HepG2 (cell line): ENCODE measurements at regions not wholly inside any gene's neighbourhood (a gene's known extent, or its start where the extent isn't known, plus 50 kb on each side); places are given as distances from the start of the nearest gene placed in this dataset.

Source experiments
- ATAC-seq: fragments of 200-7000 bp; cut with Tn5 transposase; 3 replicates; pipeline ENCODE4 v1.9.1; 2020; ENCODE audit warnings: mild to moderate bottlenecking, moderate library complexity
- BruUV-seq: library from RNA; stranded (reverse); fragments of 400-500 nt; replicated peaks from 2 replicates; lab custom pipeline; 2021; lab: Mats Ljungman, UMichigan
- CTCF ChIA-PET: fragments of 300-600 bp; formaldehyde crosslinking; extraction: SDS; loops from one replicate; lab custom pipeline; 2021; ENCODE audit warnings: low total read pairs, inconsistent platforms, low intra/inter-chr PET ratio; lab: Yijun Ruan, JAX
- POLR2A ChIA-PET: fragments of 350-600 bp; sonication (Branson Sonifier 250); formaldehyde crosslinking; loops from one replicate; lab custom pipeline; 2020; ENCODE audit warnings: antibody characterized with exemption, inconsistent platforms; lab: Yijun Ruan, JAX
- DNase-seq: peaks from one replicate; pipeline ENCODE4 v3.0.0-alpha.2; 2015; ENCODE audit warnings: low spot score
- FAIRE-seq: peaks from 3 replicates; lab custom pipeline; 2011; peaks lifted over from hg19 to GRCh38; lab: Jason Lieb, UNC
- H2AFZ ChIP-seq: one replicate; pipeline ENCODE4 v1.6.1; 2011; ENCODE audit warnings: low read length, inconsistent platforms
- H3K27ac ChIP-seq: fragments of 300-600 bp; 3 replicates; pipeline ENCODE4 v1.8.0; 2011; ENCODE audit warnings: mixed run types, mild to moderate bottlenecking, mixed read lengths, low read length, inconsistent platforms; ENCODE audit not compliant: insufficient read depth; ENCODE audit errors: extremely low read length
- H3K27me3 ChIP-seq, 2 experiments: fragments of 200-600 bp in 1 of 2; 2 replicates in 1 of 2; 3 replicates in 1 of 2; pipeline versions ENCODE4 v1.6.0 to v1.8.0; 2011; ENCODE audit warnings: low read length in 2 of 2, mild to moderate bottlenecking in 2 of 2, moderate library complexity in 2 of 2, inconsistent platforms in 1 of 2; ENCODE audit not compliant: insufficient read depth in 2 of 2, control insufficient read depth in 1 of 2
- H3K36me3 ChIP-seq, 2 experiments: fragments of 200-600 bp in 1 of 2; replicated peaks in 1 of 2; 2 replicates in 1 of 2; 3 replicates in 1 of 2; pipeline versions ENCODE4 v1.5.1 to v1.8.0; 2011; ENCODE audit warnings: low read length in 2 of 2, inconsistent platforms in 1 of 2; ENCODE audit not compliant: insufficient read depth in 2 of 2, control insufficient read depth in 1 of 2
- H3K4me1 ChIP-seq: 2 replicates; pipeline ENCODE4 v1.5.1; 2012; ENCODE audit warnings: low read length, inconsistent platforms; ENCODE audit not compliant: insufficient read depth
- H3K4me2 ChIP-seq: 2 replicates; pipeline ENCODE4 v1.6.0; 2011; ENCODE audit warnings: low read depth, low read length, inconsistent platforms
- H3K4me3 ChIP-seq, 3 experiments: fragments of 200-600 bp in 1 of 3; sonication (generic), shearing (Covaris generic) in 1 of 3; replicated peaks in 1 of 3; 2 replicates each; pipeline ENCODE4 v1.5.1; 2011 to 2016; ENCODE audit warnings: low read length in 3 of 3, inconsistent platforms in 2 of 3, low read depth in 2 of 3, mild to moderate bottlenecking in 2 of 3, control low read depth in 1 of 3, mixed read lengths in 1 of 3; ENCODE audit not compliant: insufficient read depth in 1 of 3
- H3K79me2 ChIP-seq: one replicate; pipeline ENCODE4 v1.6.1; 2011; ENCODE audit warnings: low read length, inconsistent platforms; ENCODE audit not compliant: insufficient read depth
- H3K9ac ChIP-seq: 2 replicates; pipeline ENCODE4 v1.6.0; 2011; ENCODE audit warnings: mild to moderate bottlenecking, low read depth, low read length, inconsistent platforms; ENCODE audit not compliant: insufficient read depth
- H3K9me3 ChIP-seq: 2 replicates; pipeline ENCODE4 v1.5.1; 2012; ENCODE audit warnings: mild to moderate bottlenecking, low read length
- H4K20me1 ChIP-seq: 2 replicates; pipeline ENCODE4 v1.6.0; 2011; ENCODE audit warnings: inconsistent platforms, mild to moderate bottlenecking, low read length, moderate library complexity; ENCODE audit not compliant: insufficient read depth
- BCL3 ChIP-seq: sonication (generic); formaldehyde crosslinking; IDR thresholded peaks from 2 replicates; pipeline ENCODE4 v1.5.1; 2020; ENCODE audit warnings: mild to moderate bottlenecking, missing genetic modification reagents, moderate library complexity
- BHLHE40 ChIP-seq: IDR thresholded peaks from 2 replicates; pipeline ENCODE4 v1.6.1; 2011; ENCODE audit warnings: low read length, improper control_type of control experiment
- GATAD1 ChIP-seq: IDR thresholded peaks from 2 replicates; pipeline ENCODE4 v1.6.1; 2016; ENCODE audit warnings: missing genetic modification reagents, missing compliant biosample characterization
- IKZF5 ChIP-seq: IDR thresholded peaks from 2 replicates; pipeline ENCODE4 v1.6.1; 2018; ENCODE audit warnings: missing genetic modification reagents, mild to moderate bottlenecking, missing compliant biosample characterization
- MED8 ChIP-seq: sonication (generic); formaldehyde crosslinking; IDR thresholded peaks from 2 replicates; pipeline ENCODE4 v1.8.1; 2023; ENCODE audit warnings: mild to moderate bottlenecking, missing genetic modification reagents; ENCODE audit not compliant: insufficient replicate concordance
- MXI1 ChIP-seq: IDR thresholded peaks from 3 replicates; pipeline ENCODE4 v1.6.1; 2012; ENCODE audit warnings: low read depth, low read length, inconsistent platforms, borderline replicate concordance
- MYPOP ChIP-seq: sonication (generic); formaldehyde crosslinking; IDR thresholded peaks from 2 replicates; pipeline ENCODE4 v1.8.1; 2023; ENCODE audit warnings: mild to moderate bottlenecking, moderate library complexity, missing genetic modification reagents
- ZNF230 ChIP-seq: sonication (generic); formaldehyde crosslinking; IDR thresholded peaks from 2 replicates; pipeline ENCODE4 v1.4.0; 2020; ENCODE audit warnings: mild to moderate bottlenecking, missing genetic modification reagents
- WGBS: methylation state at CpG from one replicate; pipeline ENCODE4 v1.1.6; 2017; ENCODE audit warnings: low lambda C conversion rate; 5-methylcytosine and 5-hydroxymethylcytosine counted together
- in situ Hi-C: cut with HindIII; loops from 2 replicates; pipeline ENCODE4 v1.10.0; 2017; ENCODE audit warnings: low pct_unique_long_range_greater_than_20kb; ENCODE audit not compliant: extremely low pct_ligation_motif_present
- intact Hi-C: fragments of 100-400 bp; cut with micrococcal nuclease; formaldehyde crosslinking; loops from one replicate; pipeline ENCODE4 v1.10.0; 2022; ENCODE audit not compliant: unreplicated experiment
- TF ChIP-seq, protein P1 (sequence below): sonication (generic); formaldehyde crosslinking; IDR thresholded peaks from 2 replicates; pipeline ENCODE4 v1.8.1; 2023; ENCODE audit warnings: mild to moderate bottlenecking, missing genetic modification reagents, borderline replicate concordance
- TF ChIP-seq, protein P2 (sequence below): sonication (generic); formaldehyde crosslinking; IDR thresholded peaks from 2 replicates; pipeline ENCODE4 v1.8.1; 2022; ENCODE audit warnings: mild to moderate bottlenecking, missing genetic modification reagents

DNA sequence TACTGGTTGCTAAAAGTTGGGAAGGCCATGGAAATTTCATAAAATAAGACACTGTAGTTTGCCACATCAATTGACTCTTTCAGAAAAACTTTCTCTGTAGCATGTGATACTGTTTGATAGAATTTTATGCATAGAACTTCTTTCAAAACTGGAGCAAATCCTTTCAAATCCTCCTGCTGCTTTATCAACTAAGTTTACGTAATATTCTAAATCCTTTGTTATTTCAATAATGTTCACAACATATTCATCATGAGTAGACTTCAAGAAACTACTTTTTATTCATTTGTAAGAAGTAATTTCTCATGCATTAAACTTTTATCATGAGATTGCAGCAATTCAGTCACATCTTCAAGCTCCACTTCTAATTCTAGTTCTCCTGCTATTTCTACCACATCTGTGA, 199.3 kb downstream of the PCDH18 start:
- Histone ChIP-seq H3K27me3 (no peaks in the 10 kb centered on the region), H3K4me2 (no peak overlapping the region), H3K9ac (no peak overlapping the region), H3K27ac (no peak overlapping the region), H3K9me3 (no peaks in the 10 kb centered on the region), H2AFZ (no peak overlapping the region), H3K4me3 (no peak overlapping the region), H3K4me1 (no peaks in the 10 kb centered on the region), H4K20me1 (no peaks in the 10 kb centered on the region), H3K79me2 (no peaks in the 10 kb centered on the region), H3K36me3 (no peaks in the 10 kb centered on the region)
- no TSS peak for BruUV-seq
- no peak for FAIRE-seq
- intact Hi-C loops: no loop called here
- DNase-seq: no peak
- WGBS: 24% methylated on average over 1 of the region's 1 CpG
- in situ Hi-C loops: no loop called here
- ChIA-PET CTCF (no interaction called here), POLR2A (no interaction called here)
- no peak for TF ChIP-seq BCL3 (CRISPR knock-in tag)
- no peak for TF ChIP-seq IKZF5 (CRISPR knock-in tag)
- no peak for TF ChIP-seq MXI1
- TF ChIP-seq, protein P1, sequence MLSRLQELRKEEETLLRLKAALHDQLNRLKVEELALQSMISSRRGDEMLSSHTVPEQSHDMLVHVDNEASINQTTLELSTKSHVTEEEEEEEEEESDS (CRISPR knock-in tag): no peak
- no peak for TF ChIP-seq BHLHE40
- TF ChIP-seq ZNF230 (CRISPR knock-in tag): no peak
- TF ChIP-seq, protein P2, sequence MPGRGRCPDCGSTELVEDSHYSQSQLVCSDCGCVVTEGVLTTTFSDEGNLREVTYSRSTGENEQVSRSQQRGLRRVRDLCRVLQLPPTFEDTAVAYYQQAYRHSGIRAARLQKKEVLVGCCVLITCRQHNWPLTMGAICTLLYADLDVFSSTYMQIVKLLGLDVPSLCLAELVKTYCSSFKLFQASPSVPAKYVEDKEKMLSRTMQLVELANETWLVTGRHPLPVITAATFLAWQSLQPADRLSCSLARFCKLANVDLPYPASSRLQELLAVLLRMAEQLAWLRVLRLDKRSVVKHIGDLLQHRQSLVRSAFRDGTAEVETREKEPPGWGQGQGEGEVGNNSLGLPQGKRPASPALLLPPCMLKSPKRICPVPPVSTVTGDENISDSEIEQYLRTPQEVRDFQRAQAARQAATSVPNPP (CRISPR knock-in tag): no peak
- TF ChIP-seq MYPOP (CRISPR knock-in tag): no peak
- no peak for TF ChIP-seq GATAD1 (CRISPR knock-in tag)
- TF ChIP-seq MED8: no peak
- no peak for ATAC-seq
